ENCODE measurements at regions not wholly inside any gene's neighbourhood (a gene's known extent, or its start where the extent isn't known, plus 50 kb on each side); places are given as distances from the start of the nearest gene placed in this dataset.
A peak's percentile ranks its signal among the peaks of the same experiment; 100 is the strongest.

GRCh38 chr16:17692484-17692883, 221.7 kb upstream of the XYLT1 start:
- Histone ChIP-seq H3K27ac (ENCODE audit: low read depth, low read length) (no peak overlapping the region), H3K4me1 (ENCODE audit: insufficient read depth, low read length) (no peaks in the 10 kb centered on the region), H3K4me3 (ENCODE audit: low read length) (no peak overlapping the region), H3K36me3 (ENCODE audit: insufficient read depth, low read length) (no peaks in the 10 kb centered on the region), H3K27me3 (ENCODE audit: insufficient read depth, low read length, poor library complexity, severe bottlenecking) (no peaks in the 10 kb centered on the region), H3K9me3 (ENCODE audit: low read length) (no peaks in the 10 kb centered on the region)
- Mint-ChIP-seq H3K27ac (no peak overlapping the region), H3K9me3 (peaks cover 0 to 2% (median 0%) of the 10 kb centered on the region in 5 donors), H3K4me1 (no peaks in the 10 kb centered on the region), H3K36me3 (no peaks in the 10 kb centered on the region), H3K27me3 (peaks cover 2 to 29% of the 10 kb centered on the region in 2 donors), H3K4me3 (no peak overlapping the region)
- POLR2A ChIA-PET: no interaction called here
- CTCF ChIA-PET: no interaction called here
- no peak for DNase-seq

DNA sequence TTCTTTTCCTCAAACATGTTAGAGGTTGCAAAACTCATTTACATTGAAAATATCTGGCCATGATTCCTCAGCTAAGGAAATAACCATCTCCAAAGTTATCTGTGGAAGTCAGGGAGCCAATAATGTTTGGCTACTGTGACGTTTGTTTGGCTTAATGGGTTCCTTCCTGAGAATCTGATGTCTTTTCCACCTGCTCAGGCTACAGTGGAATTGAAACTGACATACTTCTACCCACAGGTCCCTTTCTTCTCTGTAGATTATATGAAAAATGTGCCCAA, 221.1 kb upstream of the XYLT1 start:
- no peaks in the 10 kb centered on the region for H3K4me1 Mint-ChIP-seq
- no peaks in the 10 kb centered on the region for H3K9me3 Mint-ChIP-seq
- H3K27ac Mint-ChIP-seq: no peak overlapping the region
- no peaks in the 10 kb centered on the region for H3K36me3 Mint-ChIP-seq
- Histone ChIP-seq H3K4me3 (ENCODE audit: low read length) (no peak overlapping the region), H3K4me1 (ENCODE audit: insufficient read depth, low read length) (no peaks in the 10 kb centered on the region), H3K27me3 (ENCODE audit: insufficient read depth, low read length, poor library complexity, severe bottlenecking) (no peaks in the 10 kb centered on the region), H3K36me3 (ENCODE audit: insufficient read depth, low read length) (no peaks in the 10 kb centered on the region), H3K27ac (ENCODE audit: low read depth, low read length) (no peak overlapping the region), H3K9me3 (ENCODE audit: low read length) (no peaks in the 10 kb centered on the region)
- POLR2A ChIA-PET: no interaction called here
- CTCF ChIA-PET: no interaction called here
- H3K27me3 Mint-ChIP-seq: peaks cover 2 to 26% of the 10 kb centered on the region in 2 donors
- no peak for DNase-seq
- no peak overlapping the region for H3K4me3 Mint-ChIP-seq

GRCh38 chr16:17691106-17691898, 220.5 kb upstream of the XYLT1 start:
- Mint-ChIP-seq H3K9me3 (no peaks in the 10 kb centered on the region), H3K4me3 (no peak overlapping the region), H3K4me1 (no peaks in the 10 kb centered on the region), H3K27ac (no peak overlapping the region), H3K27me3 (peaks cover 2 to 27% of the 10 kb centered on the region in 2 donors), H3K36me3 (no peaks in the 10 kb centered on the region)
- ChIA-PET POLR2A (no interaction called here), CTCF (no interaction called here)
- Histone ChIP-seq H3K4me1 (ENCODE audit: insufficient read depth, low read length) (no peaks in the 10 kb centered on the region), H3K4me3 (ENCODE audit: low read length) (no peak overlapping the region), H3K36me3 (ENCODE audit: insufficient read depth, low read length) (no peaks in the 10 kb centered on the region), H3K9me3 (ENCODE audit: low read length) (no peaks in the 10 kb centered on the region), H3K27me3 (ENCODE audit: insufficient read depth, low read length, poor library complexity, severe bottlenecking) (no peaks in the 10 kb centered on the region), H3K27ac (ENCODE audit: low read depth, low read length) (no peak overlapping the region)
- no peak for DNase-seq

GRCh38 chr16:17685447-17685846, 214.7 kb upstream of the XYLT1 start:
- H3K4me1 Mint-ChIP-seq: no peaks in the 10 kb centered on the region
- no peaks in the 10 kb centered on the region for H3K4me1 ChIP-seq (ENCODE audit: insufficient read depth, low read length)
- H3K4me3 Mint-ChIP-seq: no peak overlapping the region
- H3K27ac ChIP-seq (ENCODE audit: low read depth, low read length): no peak overlapping the region
- no peaks in the 10 kb centered on the region for H3K36me3 ChIP-seq (ENCODE audit: insufficient read depth, low read length)
- H3K36me3 Mint-ChIP-seq: no peaks in the 10 kb centered on the region
- no peak overlapping the region for H3K4me3 ChIP-seq (ENCODE audit: low read length)
- no peak overlapping the region for H3K27ac Mint-ChIP-seq
- H3K9me3 ChIP-seq (ENCODE audit: low read length): no peaks in the 10 kb centered on the region
- peaks cover 0 to 5% (median 3%) of the 10 kb centered on the region in 5 donors for H3K9me3 Mint-ChIP-seq
- ChIA-PET POLR2A (no interaction called here), CTCF (no interaction called here)
- H3K27me3 ChIP-seq (ENCODE audit: insufficient read depth, low read length, poor library complexity, severe bottlenecking): no peaks in the 10 kb centered on the region
- peaks cover 1 to 30% of the 10 kb centered on the region in 2 donors for H3K27me3 Mint-ChIP-seq
- no peak for DNase-seq

DNA sequence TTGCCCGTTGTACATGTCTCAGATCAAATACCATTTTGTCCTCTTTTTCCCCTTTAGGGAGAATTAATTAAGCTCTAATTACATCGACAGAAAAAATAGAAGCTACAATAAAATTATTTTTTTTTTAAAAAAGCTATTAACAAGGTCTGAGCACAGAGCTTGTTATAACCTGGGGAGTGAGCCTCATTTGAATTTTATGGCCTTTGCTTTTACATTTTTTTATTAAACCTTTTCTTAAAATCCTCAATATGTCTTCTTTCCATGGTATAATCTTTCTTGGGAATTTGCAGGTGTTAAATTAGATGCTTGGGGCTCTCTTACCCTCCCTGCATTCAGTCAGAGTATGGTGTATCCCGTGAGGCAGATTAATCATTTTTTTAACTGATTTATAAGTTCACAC, 212.5 kb upstream of the XYLT1 start:
- H3K4me1 Mint-ChIP-seq: no peaks in the 10 kb centered on the region
- no peak overlapping the region for H3K4me3 Mint-ChIP-seq
- Histone ChIP-seq H3K27me3 (ENCODE audit: insufficient read depth, low read length, poor library complexity, severe bottlenecking) (no peaks in the 10 kb centered on the region), H3K27ac (ENCODE audit: low read depth, low read length) (no peak overlapping the region), H3K9me3 (ENCODE audit: low read length) (no peaks in the 10 kb centered on the region), H3K4me3 (ENCODE audit: low read length) (no peak overlapping the region), H3K36me3 (ENCODE audit: insufficient read depth, low read length) (no peaks in the 10 kb centered on the region), H3K4me1 (ENCODE audit: insufficient read depth, low read length) (no peaks in the 10 kb centered on the region)
- no peaks in the 10 kb centered on the region for H3K36me3 Mint-ChIP-seq
- POLR2A ChIA-PET: no interaction called here
- no peak for DNase-seq
- H3K27me3 Mint-ChIP-seq: peaks cover 4 to 29% of the 10 kb centered on the region in 2 donors
- H3K9me3 Mint-ChIP-seq: peaks cover 7 to 11% (median 10%) of the 10 kb centered on the region in 5 donors
- H3K27ac Mint-ChIP-seq: no peak overlapping the region
- CTCF ChIA-PET: no interaction called here

GRCh38 chr16:17676171-17676570, 205.4 kb upstream of the XYLT1 start:
- DNase-seq: no peak
- Mint-ChIP-seq H3K27me3 (peaks cover 3 to 8% of the 10 kb centered on the region in 2 donors), H3K4me3 (no peak overlapping the region), H3K27ac (no peak overlapping the region), H3K36me3 (no peaks in the 10 kb centered on the region), H3K9me3 (peaks cover 5 to 11% (median 10%) of the 10 kb centered on the region in 5 donors), H3K4me1 (no peaks in the 10 kb centered on the region)
- no peaks in the 10 kb centered on the region for H3K27me3 ChIP-seq (ENCODE audit: insufficient read depth, low read length, poor library complexity, severe bottlenecking)
- no peaks in the 10 kb centered on the region for H3K36me3 ChIP-seq (ENCODE audit: insufficient read depth, low read length)
- no peaks in the 10 kb centered on the region for H3K9me3 ChIP-seq (ENCODE audit: low read length)
- H3K27ac ChIP-seq (ENCODE audit: low read depth, low read length): no peak overlapping the region
- ChIA-PET CTCF (no interaction called here), POLR2A (no interaction called here)
- H3K4me1 ChIP-seq (ENCODE audit: insufficient read depth, low read length): no peaks in the 10 kb centered on the region
- H3K4me3 ChIP-seq (ENCODE audit: low read length): no peak overlapping the region

DNA sequence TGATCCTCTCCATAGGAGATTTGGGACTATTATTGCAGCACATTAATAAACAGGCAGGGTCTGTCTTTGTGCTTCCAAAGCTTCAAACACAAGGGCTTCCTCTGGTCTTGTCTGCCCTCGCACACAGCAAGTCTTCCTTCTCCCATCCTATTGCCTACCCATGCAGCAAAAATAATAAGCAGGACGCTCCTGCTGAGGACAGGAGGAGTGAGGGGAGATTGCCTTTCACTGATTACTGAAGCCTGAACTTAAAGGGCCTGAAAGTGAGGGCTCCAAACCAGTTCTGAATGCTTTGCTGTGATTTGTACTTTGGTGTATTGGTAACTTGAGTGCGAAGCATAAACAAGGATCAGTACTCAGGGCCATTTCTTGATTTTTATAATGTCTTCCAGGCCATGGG, 197.6 kb upstream of the XYLT1 start:
- no peaks in the 10 kb centered on the region for H3K36me3 Mint-ChIP-seq
- no peaks in the 10 kb centered on the region for H3K27me3 Mint-ChIP-seq
- Histone ChIP-seq H3K27ac (ENCODE audit: low read depth, low read length) (no peak overlapping the region), H3K36me3 (ENCODE audit: insufficient read depth, low read length) (no peaks in the 10 kb centered on the region), H3K27me3 (ENCODE audit: insufficient read depth, low read length, poor library complexity, severe bottlenecking) (no peaks in the 10 kb centered on the region), H3K9me3 (ENCODE audit: low read length) (no peaks in the 10 kb centered on the region), H3K4me1 (ENCODE audit: insufficient read depth, low read length) (no peaks in the 10 kb centered on the region), H3K4me3 (ENCODE audit: low read length) (no peak overlapping the region)
- no peak overlapping the region for H3K27ac Mint-ChIP-seq
- CTCF ChIA-PET: no interaction called here
- no peaks in the 10 kb centered on the region for H3K4me1 Mint-ChIP-seq
- H3K9me3 Mint-ChIP-seq: peaks cover 0 to 3% (median 0%) of the 10 kb centered on the region in 5 donors
- POLR2A ChIA-PET: no interaction called here
- no peak overlapping the region for H3K4me3 Mint-ChIP-seq
- no peak for DNase-seq

DNA sequence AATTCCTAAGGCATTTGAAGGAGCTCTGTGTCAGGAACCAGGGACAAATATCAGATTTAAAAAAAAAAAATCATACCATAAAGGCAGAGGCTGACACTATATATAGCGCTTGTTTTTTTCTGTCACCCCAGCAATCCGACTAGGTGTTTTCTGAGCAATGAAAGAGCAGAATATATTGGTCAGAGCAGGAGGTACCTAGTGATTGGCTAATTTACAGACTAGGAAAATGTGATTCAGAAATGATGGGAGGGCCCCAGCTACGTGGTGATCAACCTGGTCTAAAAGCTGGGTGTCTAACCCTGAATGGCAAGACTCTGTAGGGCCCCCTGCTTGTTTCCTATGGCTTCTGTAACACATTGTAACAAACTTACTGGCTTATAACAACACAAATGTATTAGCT, 195.5 kb upstream of the XYLT1 start:
- Mint-ChIP-seq H3K27ac (peak overlapping the region in 1 of 8 donors; percentile 32), H3K9me3 (peaks cover 0 to 3% (median 0%) of the 10 kb centered on the region in 5 donors), H3K27me3 (no peaks in the 10 kb centered on the region), H3K4me1 (no peaks in the 10 kb centered on the region), H3K4me3 (no peak overlapping the region), H3K36me3 (no peaks in the 10 kb centered on the region)
- no peak for DNase-seq
- Histone ChIP-seq H3K27me3 (ENCODE audit: insufficient read depth, low read length, poor library complexity, severe bottlenecking) (no peaks in the 10 kb centered on the region), H3K4me3 (ENCODE audit: low read length) (no peak overlapping the region), H3K27ac (ENCODE audit: low read depth, low read length) (no peak overlapping the region), H3K9me3 (ENCODE audit: low read length) (no peaks in the 10 kb centered on the region), H3K36me3 (ENCODE audit: insufficient read depth, low read length) (no peaks in the 10 kb centered on the region), H3K4me1 (ENCODE audit: insufficient read depth, low read length) (no peaks in the 10 kb centered on the region)
- POLR2A ChIA-PET: no interaction called here
- CTCF ChIA-PET: no interaction called here

GRCh38 chr16:17658881-17659280, 188.1 kb upstream of the XYLT1 start:
- Mint-ChIP-seq H3K4me3 (no peak overlapping the region), H3K27ac (no peak overlapping the region), H3K4me1 (peaks cover 0 to 5% (median 0%) of the 10 kb centered on the region in 3 donors), H3K9me3 (peaks cover 0 to 2% (median 0%) of the 10 kb centered on the region in 5 donors), H3K36me3 (no peaks in the 10 kb centered on the region), H3K27me3 (peaks cover 10 to 15% of the 10 kb centered on the region in 2 donors)
- no peak overlapping the region for H3K27ac ChIP-seq (ENCODE audit: low read depth, low read length)
- H3K4me1 ChIP-seq (ENCODE audit: insufficient read depth, low read length): no peaks in the 10 kb centered on the region
- no peak for DNase-seq
- no peak overlapping the region for H3K4me3 ChIP-seq (ENCODE audit: low read length)
- POLR2A ChIA-PET: no interaction called here
- H3K27me3 ChIP-seq (ENCODE audit: insufficient read depth, low read length, poor library complexity, severe bottlenecking): no peaks in the 10 kb centered on the region
- no peaks in the 10 kb centered on the region for H3K36me3 ChIP-seq (ENCODE audit: insufficient read depth, low read length)
- H3K9me3 ChIP-seq (ENCODE audit: low read length): no peaks in the 10 kb centered on the region
- CTCF ChIA-PET: no interaction called here
